ENCODE measurements at regions not wholly inside any gene's neighbourhood (a gene's known extent, or its start where the extent isn't known, plus 50 kb on each side); places are given as distances from the start of the nearest gene placed in this dataset.

DNA sequence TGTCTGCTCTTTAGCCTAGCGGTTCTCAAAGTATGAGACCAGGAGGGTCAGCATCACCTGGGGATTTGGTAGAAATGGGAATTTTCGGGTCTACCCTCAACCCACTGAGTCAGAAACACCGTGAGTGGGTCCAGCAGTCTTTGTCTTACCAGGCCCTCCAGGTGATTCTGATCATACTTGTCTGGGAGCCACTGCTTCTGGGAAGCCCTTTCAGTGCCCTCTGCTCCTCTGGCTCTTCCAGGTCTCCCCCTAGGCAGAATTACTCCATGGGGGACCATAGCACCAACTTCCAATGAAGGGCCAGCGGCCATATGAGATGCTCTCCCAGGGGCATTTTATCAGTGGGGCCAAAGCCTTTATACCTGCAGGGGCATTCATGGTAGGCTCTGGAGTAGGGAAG is 81.0 kb upstream of the ETV3 start:
- TF ChIP-seq CTCF (IDR thresholded peaks at IDR 0.05; ENCODE audit: insufficient read depth, low read depth, low read length) (no peak), EZH2 (IDR thresholded peaks at IDR 0.05; ENCODE audit: insufficient read depth, low read length) (no peak)
